HEK293T (cell line): ENCODE measurements at regions not wholly inside any gene's neighbourhood (a gene's known extent, or its start where the extent isn't known, plus 50 kb on each side); places are given as distances from the start of the nearest gene placed in this dataset.

Experiments
- ARNT ChIP-seq: fragments of 450-650 bp; IDR thresholded peaks from 2 replicates; pipeline ENCODE4 v1.6.1; 2017; ENCODE audit warnings: mild to moderate bottlenecking
- BHLHE40 ChIP-seq: fragments of 450-650 bp; IDR thresholded peaks from 2 replicates; pipeline ENCODE4 v1.6.1; 2016; ENCODE audit warnings: mild to moderate bottlenecking, moderate library complexity, borderline replicate concordance
- CTBP1 ChIP-seq: fragments of 450-650 bp; IDR thresholded peaks from 2 replicates; pipeline ENCODE4 v1.6.1; 2016; ENCODE audit warnings: borderline replicate concordance
- FOXA1 ChIP-seq: fragments of 450-650 bp; IDR thresholded peaks from 2 replicates; pipeline ENCODE4 v1.6.1; 2016; ENCODE audit warnings: mild to moderate bottlenecking
- FOXM1 ChIP-seq: fragments of 450-650 bp; IDR thresholded peaks from 2 replicates; pipeline ENCODE4 v1.6.1; 2017; ENCODE audit warnings: mild to moderate bottlenecking, borderline replicate concordance
- SUZ12 ChIP-seq: fragments of 450-650 bp; IDR thresholded peaks from 2 replicates; pipeline ENCODE4 v1.6.1; 2016; ENCODE audit warnings: mild to moderate bottlenecking

- TF ChIP-seq ARNT (no peak), FOXA1 (no peak), BHLHE40 (no peak), FOXM1 (no peak), SUZ12 (no peak), CTBP1 (no peak)
Measured at GRCh38 chr3:55158345-55158744, 230.5 kb upstream of the LRTM1 start.
